ENCODE measurements at regions not wholly inside any gene's neighbourhood (a gene's known extent, or its start where the extent isn't known, plus 50 kb on each side); places are given as distances from the start of the nearest gene placed in this dataset.

DNA sequence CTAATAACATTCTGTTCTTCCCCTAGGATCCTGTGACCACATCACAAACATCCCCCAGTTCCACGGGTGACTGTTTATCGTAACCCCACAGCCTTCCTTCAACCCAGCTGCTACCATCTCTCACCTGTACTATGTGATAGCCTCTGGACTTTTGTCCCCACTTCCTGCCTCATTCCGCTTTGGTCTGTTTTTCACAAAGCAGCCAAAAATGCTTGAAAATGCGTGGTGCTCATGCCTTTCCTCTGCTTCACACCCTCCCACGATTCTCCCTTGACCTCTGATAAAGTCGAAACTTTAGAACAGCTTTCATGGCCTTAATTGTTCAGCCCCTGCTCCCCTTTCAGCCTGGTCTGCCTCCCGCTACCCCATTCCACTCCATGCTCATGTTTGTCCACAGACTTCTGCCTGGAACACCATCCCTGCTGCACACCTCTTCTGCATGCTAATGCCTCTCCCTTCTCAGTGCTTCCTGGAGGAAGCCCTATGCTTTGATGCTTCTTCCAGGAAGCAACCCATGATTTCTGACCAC lies 165.6 kb downstream of the PLPP3 start (continued):
- TF ChIP-seq RCOR2 (CRISPR knock-in tag; IDR thresholded peaks at IDR 0.05) = peak; percentile 74
- TF ChIP-seq ZNF34 (CRISPR knock-in tag; IDR thresholded peaks at IDR 0.05; ENCODE audit: borderline replicate concordance) = no peak
- TF ChIP-seq ZC3H13 (CRISPR knock-in tag; IDR thresholded peaks at IDR 0.05) = no peak
- TF ChIP-seq, protein P1, sequence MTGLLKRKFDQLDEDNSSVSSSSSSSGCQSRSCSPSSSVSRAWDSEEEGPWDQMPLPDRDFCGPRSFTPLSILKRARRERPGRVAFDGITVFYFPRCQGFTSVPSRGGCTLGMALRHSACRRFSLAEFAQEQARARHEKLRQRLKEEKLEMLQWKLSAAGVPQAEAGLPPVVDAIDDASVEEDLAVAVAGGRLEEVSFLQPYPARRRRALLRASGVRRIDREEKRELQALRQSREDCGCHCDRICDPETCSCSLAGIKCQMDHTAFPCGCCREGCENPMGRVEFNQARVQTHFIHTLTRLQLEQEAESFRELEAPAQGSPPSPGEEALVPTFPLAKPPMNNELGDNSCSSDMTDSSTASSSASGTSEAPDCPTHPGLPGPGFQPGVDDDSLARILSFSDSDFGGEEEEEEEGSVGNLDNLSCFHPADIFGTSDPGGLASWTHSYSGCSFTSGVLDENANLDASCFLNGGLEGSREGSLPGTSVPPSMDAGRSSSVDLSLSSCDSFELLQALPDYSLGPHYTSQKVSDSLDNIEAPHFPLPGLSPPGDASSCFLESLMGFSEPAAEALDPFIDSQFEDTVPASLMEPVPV (CRISPR knock-in tag; IDR thresholded peaks at IDR 0.05) = no peak
- TF ChIP-seq ZNF44 (CRISPR knock-in tag; IDR thresholded peaks at IDR 0.05) = no peak
- no peak for TF ChIP-seq CHD4 (IDR thresholded peaks at IDR 0.05; ENCODE audit: borderline replicate concordance, low read length)
- TF ChIP-seq NR2F2 (IDR thresholded peaks at IDR 0.05; ENCODE audit: borderline replicate concordance, low read depth) = no peak
- TF ChIP-seq, protein P2, sequence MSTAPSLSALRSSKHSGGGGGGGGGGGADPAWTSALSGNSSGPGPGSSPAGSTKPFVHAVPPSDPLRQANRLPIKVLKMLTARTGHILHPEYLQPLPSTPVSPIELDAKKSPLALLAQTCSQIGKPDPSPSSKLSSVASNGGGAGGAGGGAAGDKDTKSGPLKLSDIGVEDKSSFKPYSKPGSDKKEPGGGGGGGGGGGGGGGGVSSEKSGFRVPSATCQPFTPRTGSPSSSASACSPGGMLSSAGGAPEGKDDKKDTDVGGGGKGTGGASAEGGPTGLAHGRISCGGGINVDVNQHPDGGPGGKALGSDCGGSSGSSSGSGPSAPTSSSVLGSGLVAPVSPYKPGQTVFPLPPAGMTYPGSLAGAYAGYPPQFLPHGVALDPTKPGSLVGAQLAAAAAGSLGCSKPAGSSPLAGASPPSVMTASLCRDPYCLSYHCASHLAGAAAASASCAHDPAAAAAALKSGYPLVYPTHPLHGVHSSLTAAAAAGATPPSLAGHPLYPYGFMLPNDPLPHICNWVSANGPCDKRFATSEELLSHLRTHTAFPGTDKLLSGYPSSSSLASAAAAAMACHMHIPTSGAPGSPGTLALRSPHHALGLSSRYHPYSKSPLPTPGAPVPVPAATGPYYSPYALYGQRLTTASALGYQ (CRISPR knock-in tag; IDR thresholded peaks at IDR 0.05) = no peak
- no peak for TF ChIP-seq NR1H2 (CRISPR knock-in tag; IDR thresholded peaks at IDR 0.05; ENCODE audit: borderline replicate concordance, low read depth)
- TF ChIP-seq SRY (CRISPR knock-in tag; IDR thresholded peaks at IDR 0.05) = no peak
- TF ChIP-seq NFE2 (CRISPR knock-in tag; IDR thresholded peaks at IDR 0.05) = no peak
- TF ChIP-seq, protein P3, sequence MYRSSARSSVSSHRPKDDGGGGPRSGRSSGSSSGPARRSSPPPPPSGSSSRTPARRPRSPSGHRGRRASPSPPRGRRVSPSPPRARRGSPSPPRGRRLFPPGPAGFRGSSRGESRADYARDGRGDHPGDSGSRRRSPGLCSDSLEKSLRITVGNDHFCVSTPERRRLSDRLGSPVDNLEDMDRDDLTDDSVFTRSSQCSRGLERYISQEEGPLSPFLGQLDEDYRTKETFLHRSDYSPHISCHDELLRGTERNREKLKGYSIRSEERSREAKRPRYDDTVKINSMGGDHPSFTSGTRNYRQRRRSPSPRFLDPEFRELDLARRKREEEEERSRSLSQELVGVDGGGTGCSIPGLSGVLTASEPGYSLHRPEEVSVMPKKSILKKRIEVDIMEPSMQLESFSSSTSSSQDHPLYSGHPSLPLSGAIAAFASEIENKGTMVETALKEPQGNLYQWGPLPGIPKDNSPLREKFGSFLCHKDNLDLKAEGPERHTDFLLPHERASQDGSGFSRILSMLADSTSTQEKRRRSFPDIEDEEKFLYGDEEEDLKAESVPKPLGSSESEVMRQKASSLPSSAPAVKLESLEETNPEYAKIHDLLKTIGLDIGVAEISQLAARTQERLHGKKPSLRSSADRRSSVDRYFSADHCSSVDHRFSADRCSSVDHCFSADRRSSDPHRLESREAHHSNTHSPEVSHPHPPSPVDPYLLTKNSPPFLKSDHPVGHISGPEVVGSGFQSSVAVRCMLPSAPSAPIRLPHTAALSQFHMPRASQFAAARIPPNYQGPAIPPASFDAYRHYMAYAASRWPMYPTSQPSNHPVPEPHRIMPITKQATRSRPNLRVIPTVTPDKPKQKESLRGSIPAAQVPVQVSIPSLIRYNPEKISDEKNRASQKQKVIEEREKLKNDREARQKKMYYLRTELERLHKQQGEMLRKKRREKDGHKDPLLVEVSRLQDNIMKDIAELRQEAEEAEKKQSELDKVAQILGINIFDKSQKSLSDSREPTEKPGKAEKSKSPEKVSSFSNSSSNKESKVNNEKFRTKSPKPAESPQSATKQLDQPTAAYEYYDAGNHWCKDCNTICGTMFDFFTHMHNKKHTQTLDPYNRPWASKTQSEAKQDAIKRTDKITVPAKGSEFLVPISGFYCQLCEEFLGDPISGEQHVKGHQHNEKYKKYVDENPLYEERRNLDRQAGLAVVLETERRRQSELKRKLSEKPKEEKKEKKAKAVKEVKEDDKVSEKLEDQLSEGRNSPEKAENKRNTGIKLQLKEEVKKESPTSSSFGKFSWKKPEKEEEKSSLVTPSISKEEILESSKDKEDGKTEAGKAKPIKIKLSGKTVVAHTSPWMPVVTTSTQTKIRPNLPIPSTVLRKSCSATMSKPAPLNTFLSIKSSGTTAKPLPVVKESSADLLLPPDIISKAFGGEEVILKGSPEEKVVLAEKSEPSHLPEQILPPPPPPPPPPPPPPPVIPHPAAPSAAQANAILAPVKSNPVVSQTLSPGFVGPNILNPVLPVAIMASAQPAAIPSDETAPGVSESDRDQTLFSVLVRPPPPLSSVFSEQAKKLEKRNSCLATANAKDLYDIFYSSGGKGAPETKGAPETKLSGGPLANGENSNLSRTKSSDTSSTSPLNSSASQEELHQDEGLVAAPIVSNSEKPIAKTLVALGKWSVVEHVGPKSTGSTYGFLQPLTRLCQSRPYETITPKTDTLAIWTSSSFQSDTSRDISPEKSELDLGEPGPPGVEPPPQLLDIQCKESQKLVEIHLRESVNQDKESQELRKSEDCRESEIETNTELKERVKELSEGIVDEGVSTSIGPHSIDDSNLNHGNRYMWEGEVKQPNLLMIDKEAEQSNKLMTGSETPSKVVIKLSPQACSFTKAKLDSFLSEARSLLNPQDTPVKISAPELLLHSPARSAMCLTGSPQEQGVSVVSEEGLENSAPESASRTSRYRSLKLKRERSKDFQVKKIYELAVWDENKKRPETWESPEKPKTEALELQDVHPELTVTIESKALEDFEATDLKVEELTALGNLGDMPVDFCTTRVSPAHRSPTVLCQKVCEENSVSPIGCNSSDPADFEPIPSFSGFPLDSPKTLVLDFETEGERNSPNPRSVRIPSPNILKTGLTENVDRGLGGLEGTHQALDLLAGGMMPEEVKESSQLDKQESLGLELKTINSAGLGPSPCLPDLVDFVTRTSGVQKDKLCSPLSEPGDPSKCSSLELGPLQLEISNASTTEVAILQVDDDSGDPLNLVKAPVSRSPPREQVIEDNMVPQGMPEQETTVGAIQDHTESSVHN (CRISPR knock-in tag; IDR thresholded peaks at IDR 0.05) = no peak
- TF ChIP-seq ZNF282 (IDR thresholded peaks at IDR 0.05; ENCODE audit: partially characterized antibody) = no peak
- TF ChIP-seq, protein P4, sequence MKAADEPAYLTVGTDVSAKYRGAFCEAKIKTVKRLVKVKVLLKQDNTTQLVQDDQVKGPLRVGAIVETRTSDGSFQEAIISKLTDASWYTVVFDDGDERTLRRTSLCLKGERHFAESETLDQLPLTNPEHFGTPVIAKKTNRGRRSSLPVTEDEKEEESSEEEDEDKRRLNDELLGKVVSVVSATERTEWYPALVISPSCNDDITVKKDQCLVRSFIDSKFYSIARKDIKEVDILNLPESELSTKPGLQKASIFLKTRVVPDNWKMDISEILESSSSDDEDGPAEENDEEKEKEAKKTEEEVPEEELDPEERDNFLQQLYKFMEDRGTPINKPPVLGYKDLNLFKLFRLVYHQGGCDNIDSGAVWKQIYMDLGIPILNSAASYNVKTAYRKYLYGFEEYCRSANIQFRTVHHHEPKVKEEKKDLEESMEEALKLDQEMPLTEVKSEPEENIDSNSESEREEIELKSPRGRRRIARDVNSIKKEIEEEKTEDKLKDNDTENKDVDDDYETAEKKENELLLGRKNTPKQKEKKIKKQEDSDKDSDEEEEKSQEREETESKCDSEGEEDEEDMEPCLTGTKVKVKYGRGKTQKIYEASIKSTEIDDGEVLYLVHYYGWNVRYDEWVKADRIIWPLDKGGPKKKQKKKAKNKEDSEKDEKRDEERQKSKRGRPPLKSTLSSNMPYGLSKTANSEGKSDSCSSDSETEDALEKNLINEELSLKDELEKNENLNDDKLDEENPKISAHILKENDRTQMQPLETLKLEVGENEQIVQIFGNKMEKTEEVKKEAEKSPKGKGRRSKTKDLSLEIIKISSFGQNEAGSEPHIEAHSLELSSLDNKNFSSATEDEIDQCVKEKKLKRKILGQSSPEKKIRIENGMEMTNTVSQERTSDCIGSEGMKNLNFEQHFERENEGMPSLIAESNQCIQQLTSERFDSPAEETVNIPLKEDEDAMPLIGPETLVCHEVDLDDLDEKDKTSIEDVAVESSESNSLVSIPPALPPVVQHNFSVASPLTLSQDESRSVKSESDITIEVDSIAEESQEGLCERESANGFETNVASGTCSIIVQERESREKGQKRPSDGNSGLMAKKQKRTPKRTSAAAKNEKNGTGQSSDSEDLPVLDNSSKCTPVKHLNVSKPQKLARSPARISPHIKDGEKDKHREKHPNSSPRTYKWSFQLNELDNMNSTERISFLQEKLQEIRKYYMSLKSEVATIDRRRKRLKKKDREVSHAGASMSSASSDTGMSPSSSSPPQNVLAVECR (CRISPR knock-in tag; IDR thresholded peaks at IDR 0.05; ENCODE audit: borderline replicate concordance) = peak; percentile 24; the same call in 1 of the 2 replicates
